ENCODE measurements at regions not wholly inside any gene's neighbourhood (a gene's known extent, or its start where the extent isn't known, plus 50 kb on each side); places are given as distances from the start of the nearest gene placed in this dataset.
"Not testable (repeated sequence)": the region's sequence is repeated elsewhere in the genome, so short reads cannot be mapped to it uniquely, and the experiment has no call there.

GRCh38 chr7:152594801-152595200 lies 81.1 kb downstream of the XRCC2 start:
- DNase-seq = no peak

DNA sequence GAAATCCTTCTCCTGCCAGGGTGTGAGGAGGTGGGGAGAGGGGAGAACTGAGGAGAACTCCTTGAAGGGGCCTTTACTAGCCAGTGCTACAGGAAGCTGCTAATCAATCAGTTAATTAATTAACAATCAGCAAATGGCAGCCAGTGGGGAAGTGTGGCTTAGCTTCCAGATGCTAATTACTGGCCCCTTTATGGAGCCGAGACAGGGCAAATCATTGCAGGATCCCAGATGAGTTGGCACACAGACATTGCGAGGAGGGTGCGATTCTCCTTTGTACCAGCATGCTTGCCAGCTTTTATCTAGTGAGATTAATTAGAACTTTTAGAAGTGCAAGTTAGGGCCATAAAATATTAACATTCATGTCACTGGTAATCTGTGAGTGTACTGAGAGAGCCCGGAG lies 84.0 kb downstream of the XRCC2 start:
- DNase-seq = no peak

- no peak for DNase-seq
Observed at GRCh38 chr7:152590481-152590880, 85.5 kb downstream of the XRCC2 start.

GRCh38 chr7:152589821-152590220 lies 86.1 kb downstream of the XRCC2 start:
- not testable (repeated sequence) for DNase-seq

- DNase-seq = no peak
Observed at GRCh38 chr7:152588350-152588749, 87.6 kb downstream of the XRCC2 start.

DNA sequence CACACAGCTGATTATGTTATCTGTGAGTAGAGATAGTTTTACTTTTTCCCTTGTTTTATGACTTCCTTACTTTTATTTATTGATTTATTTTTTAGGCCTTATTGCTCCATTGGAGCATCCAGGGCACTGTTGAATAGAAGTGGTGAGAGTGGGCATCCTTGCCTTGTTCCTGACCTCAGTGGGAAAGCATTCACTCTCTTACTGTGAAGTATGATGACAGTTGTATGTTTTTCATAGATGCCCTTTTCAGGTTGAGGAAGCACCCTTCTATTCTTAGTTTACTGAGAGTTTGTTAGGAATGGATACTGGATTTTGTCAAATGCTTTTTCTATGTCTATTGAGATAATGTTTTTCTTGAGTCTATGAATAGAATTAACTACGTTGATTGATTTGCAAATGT lies 88.6 kb downstream of the XRCC2 start:
- DNase-seq = no peak

DNA sequence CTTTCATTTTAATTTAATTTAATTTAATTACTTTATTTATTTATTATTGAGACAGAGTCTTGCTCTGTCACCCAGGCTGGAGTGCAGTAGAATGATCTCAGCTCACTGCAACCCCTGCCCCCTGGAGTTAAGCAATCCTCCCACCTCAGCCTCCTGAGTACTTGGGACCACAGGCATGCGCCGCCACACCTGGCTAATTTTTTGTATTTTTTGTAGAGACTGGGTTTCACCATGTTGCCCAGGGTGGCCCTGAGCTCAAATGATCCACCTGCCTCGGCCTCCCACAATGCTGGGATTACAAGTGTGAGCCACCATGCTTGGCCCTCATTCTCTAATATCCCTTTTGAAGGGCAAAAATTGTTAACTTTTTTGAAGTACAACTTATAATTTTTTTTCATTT lies 92.9 kb downstream of the XRCC2 start:
- DNase-seq = no peak

- no peak for DNase-seq
Observed at GRCh38 chr7:152579070-152579469, 96.9 kb downstream of the XRCC2 start.

- DNase-seq = no peak
Observed at GRCh38 chr7:152577339-152577738, 98.6 kb downstream of the XRCC2 start.

- no peak for DNase-seq
Observed at GRCh38 chr7:152574892-152575548, 100.9 kb downstream of the XRCC2 start.

DNA sequence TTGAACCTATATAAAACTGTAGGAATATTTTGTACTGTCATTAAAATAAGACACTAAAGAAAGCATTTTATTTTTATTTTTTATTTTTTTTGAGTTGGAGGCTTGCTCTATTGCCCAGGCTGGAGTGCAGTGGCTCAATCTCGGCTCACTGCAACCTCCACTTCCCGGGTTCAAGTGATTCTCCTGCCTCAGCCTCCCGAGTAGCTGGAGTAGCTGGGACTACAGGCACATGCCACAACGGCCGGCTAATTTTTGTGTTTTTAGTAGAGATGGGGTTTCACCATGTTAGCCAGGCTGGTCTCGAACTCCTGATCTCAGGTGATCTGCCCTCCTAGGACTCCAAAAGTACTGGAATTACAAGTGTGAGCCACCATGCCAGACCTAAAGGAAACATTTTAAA lies 102.8 kb downstream of the XRCC2 start:
- DNase-seq = not testable (repeated sequence)

DNA sequence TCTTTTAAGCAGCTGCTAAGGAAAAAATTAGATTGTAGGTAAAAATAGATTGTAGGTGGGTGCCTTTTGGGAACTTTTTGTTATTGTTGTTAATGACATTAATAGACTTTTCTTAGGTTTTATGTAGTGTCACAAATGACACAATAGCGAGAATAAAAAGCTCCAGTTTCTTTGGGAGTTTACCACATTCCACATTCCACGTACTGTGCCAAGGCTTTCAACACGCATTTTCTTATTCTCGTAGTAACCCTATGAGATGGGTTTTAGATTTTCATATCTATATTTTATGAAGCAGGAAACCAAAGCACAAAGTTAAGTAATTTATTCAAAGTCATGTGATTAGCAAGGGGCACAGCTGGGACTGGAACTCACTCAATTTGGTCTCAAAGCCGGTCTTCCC lies 103.8 kb downstream of the XRCC2 start:
- no peak for DNase-seq

GRCh38 chr7:152571068-152571467 lies 104.9 kb downstream of the XRCC2 start:
- DNase-seq = no peak

- DNase-seq = no peak
Observed at GRCh38 chr7:152568972-152569371, 107.0 kb downstream of the XRCC2 start.

DNA sequence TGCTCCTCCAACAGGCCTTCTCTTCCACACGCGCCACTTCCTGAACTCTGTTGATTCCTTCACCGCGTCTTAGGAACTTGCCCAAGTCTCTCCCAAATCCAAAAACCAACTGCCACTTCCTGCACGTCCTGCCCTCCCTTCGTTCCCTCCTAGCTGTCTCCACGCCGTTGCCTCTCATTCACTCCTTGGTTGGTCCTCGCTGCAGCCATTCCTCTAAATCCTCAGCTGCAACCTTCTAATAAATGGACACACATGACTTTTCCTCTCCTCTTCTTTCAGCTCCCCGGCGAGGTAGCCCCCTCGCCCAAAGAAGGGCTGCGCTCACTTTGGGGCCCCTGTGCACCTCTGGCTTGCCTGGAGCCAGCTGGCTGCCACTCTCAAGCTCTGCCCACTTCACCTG lies 110.2 kb downstream of the XRCC2 start:
- no peak for DNase-seq

GRCh38 chr7:152564656-152565250 lies 111.2 kb downstream of the XRCC2 start:
- DNase-seq = no peak

- no peak for DNase-seq
Observed at GRCh38 chr7:152556013-152556755, 119.8 kb downstream of the XRCC2 start.

GRCh38 chr7:152553671-152554317 lies 118.0 kb upstream of the KMT2C start:
- no peak for DNase-seq

GRCh38 chr7:152551304-152552036 lies 115.7 kb upstream of the KMT2C start:
- no peak for DNase-seq

DNA sequence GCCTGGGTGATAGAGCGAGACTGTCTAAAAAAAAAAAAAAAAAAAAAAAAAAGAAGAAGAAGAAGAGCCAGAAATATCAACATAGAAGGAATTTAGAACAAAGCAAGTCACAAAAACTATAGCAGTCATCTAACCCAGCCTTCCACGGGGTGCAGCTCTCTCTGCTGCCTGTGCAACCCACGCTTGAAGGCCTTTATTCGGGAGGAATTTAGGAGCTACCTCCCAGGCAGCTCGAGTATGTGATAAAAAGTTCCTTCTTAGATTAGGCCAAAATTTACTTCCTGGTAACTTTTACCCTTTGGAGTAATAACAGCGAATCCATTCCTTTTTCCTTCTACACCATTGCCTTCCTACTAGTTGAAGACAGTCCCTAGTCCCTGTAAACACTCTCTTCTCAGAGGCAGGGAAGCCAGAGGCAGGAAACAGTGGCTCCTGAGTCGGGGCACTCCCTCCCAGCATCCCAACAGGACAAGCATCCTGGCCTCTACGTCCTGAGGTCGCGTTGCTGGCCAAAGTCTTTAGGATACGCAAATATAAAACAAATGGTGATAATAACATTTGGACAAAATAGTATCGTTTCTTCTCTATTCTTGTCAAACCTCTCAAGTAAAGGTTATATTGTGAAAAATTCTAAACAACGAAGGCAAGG lies 109.3 kb upstream of the KMT2C start:
- no peak for DNase-seq

GRCh38 chr7:152544481-152544927 lies 108.7 kb upstream of the KMT2C start:
- no peak for DNase-seq

DNA sequence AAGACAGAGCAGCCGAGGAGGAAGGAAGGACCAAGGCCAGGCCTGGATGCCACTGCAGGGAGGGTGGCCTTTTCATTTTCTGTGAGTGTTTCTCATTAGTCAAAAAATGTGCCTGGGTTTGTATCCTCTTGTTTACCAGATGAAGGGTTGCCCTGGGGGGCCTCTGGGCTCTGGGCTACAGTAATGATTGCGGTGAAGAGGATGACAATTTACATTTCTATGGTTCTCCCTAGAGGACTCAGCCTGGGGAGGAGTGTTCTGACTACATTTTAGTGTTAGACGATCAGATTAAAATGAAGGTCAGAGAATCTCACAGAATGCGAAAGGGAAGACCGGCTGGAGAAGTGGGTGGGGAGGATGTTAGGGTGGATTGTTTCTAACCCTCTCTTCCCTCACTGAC lies 108.0 kb upstream of the KMT2C start:
- DNase-seq = no peak
